A673 (cell line): ENCODE measurements at regions not wholly inside any gene's neighbourhood (a gene's known extent, or its start where the extent isn't known, plus 50 kb on each side); places are given as distances from the start of the nearest gene placed in this dataset.

Experiments used
- EZH2 ChIP-seq: fragments of 200-600 bp; sonication (generic); IDR thresholded peaks from 2 replicates; pipeline ENCODE4 v1.6.1; 2017; ENCODE audit warnings: borderline replicate concordance, low read depth, mild to moderate bottlenecking, mixed read lengths, antibody characterized with exemption, low read length; ENCODE audit not compliant: poor library complexity, severe bottlenecking
- TF ChIP-seq, protein P1 (sequence below): fragments of 300-800, 200-600 bp; sonication (generic); conservative IDR thresholded peaks from 2 replicates; pipeline ENCODE4 v1.5.1; 2017; ENCODE audit warnings: low read depth, mild to moderate bottlenecking, antibody characterized with exemption, low read length, moderate library complexity, mixed read lengths

- no peak for TF ChIP-seq EZH2
- TF ChIP-seq, protein P1, sequence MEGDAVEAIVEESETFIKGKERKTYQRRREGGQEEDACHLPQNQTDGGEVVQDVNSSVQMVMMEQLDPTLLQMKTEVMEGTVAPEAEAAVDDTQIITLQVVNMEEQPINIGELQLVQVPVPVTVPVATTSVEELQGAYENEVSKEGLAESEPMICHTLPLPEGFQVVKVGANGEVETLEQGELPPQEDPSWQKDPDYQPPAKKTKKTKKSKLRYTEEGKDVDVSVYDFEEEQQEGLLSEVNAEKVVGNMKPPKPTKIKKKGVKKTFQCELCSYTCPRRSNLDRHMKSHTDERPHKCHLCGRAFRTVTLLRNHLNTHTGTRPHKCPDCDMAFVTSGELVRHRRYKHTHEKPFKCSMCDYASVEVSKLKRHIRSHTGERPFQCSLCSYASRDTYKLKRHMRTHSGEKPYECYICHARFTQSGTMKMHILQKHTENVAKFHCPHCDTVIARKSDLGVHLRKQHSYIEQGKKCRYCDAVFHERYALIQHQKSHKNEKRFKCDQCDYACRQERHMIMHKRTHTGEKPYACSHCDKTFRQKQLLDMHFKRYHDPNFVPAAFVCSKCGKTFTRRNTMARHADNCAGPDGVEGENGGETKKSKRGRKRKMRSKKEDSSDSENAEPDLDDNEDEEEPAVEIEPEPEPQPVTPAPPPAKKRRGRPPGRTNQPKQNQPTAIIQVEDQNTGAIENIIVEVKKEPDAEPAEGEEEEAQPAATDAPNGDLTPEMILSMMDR = no peak
Observed at GRCh38 chr13:97631158-97631557, 197.2 kb downstream of the RAP2A start.
